A673 (cell line): ENCODE measurements at regions not wholly inside any gene's neighbourhood (a gene's known extent, or its start where the extent isn't known, plus 50 kb on each side); places are given as distances from the start of the nearest gene placed in this dataset.

Experiments used
- BruUV-seq: library from RNA; stranded (reverse); fragments of 400-500 nt; replicated peaks from 2 replicates; lab custom pipeline; 2021; lab: Mats Ljungman, UMichigan
- CTCF ChIA-PET: fragments of 300-600 bp; sonication (Branson Sonifier 250); formaldehyde crosslinking; loops from one replicate; lab custom pipeline; 2022; ENCODE audit warnings: antibody characterized with exemption; lab: Charles Lee
- POLR2A ChIA-PET: fragments of 300-600 bp; sonication (Branson Sonifier 250); formaldehyde crosslinking; loops from one replicate; lab custom pipeline; 2022; ENCODE audit warnings: antibody characterized with exemption; ENCODE audit not compliant: low non-redundant PET; lab: Charles Lee
- DNase-seq: peaks from one replicate; pipeline ENCODE4 v3.0.0-alpha.2; 2015; ENCODE audit warnings: low spot score
- H3K27ac ChIP-seq: fragments of 200-600 bp; sonication (generic); 2 replicates; pipeline ENCODE4 v1.5.1; 2016; ENCODE audit warnings: mixed run types, low read depth, mild to moderate bottlenecking, mixed read lengths, antibody characterized with exemption, low read length; ENCODE audit not compliant: poor library complexity, severe bottlenecking
- H3K27me3 ChIP-seq: fragments of 200-600 bp; sonication (generic); replicated peaks from 2 replicates; pipeline ENCODE4 v1.6.1; 2017; ENCODE audit warnings: mixed run types, low read depth, mild to moderate bottlenecking, mixed read lengths, antibody characterized with exemption, low read length; ENCODE audit not compliant: insufficient read depth, poor library complexity
- H3K36me3 ChIP-seq: fragments of 200-600 bp; sonication (generic); 2 replicates; pipeline ENCODE4 v1.6.1; 2016; ENCODE audit warnings: mixed run types, mild to moderate bottlenecking, mixed read lengths, antibody characterized with exemption, low read length; ENCODE audit not compliant: insufficient read depth, poor library complexity, severe bottlenecking
- H3K4me1 ChIP-seq: fragments of 200-600 bp; sonication (generic); 2 replicates; pipeline ENCODE4 v1.6.1; 2017; ENCODE audit warnings: mixed run types, mild to moderate bottlenecking, mixed read lengths, antibody characterized with exemption, low read length; ENCODE audit not compliant: insufficient read depth, poor library complexity, severe bottlenecking
- H3K4me3 ChIP-seq: fragments of 200-600 bp; sonication (generic); 2 replicates; pipeline ENCODE4 v1.5.1; 2016; ENCODE audit warnings: low read depth, mixed run types, mild to moderate bottlenecking, mixed read lengths, low read length; ENCODE audit not compliant: poor library complexity, severe bottlenecking
- H3K9me3 ChIP-seq: fragments of 200-600 bp; sonication (generic); 2 replicates; pipeline ENCODE4 v1.6.1; 2016; ENCODE audit warnings: mixed run types, low read depth, mild to moderate bottlenecking, mixed read lengths, antibody characterized with exemption, low read length; ENCODE audit not compliant: poor library complexity, severe bottlenecking
- EZH2 ChIP-seq: fragments of 200-600 bp; sonication (generic); IDR thresholded peaks from 2 replicates; pipeline ENCODE4 v1.6.1; 2017; ENCODE audit warnings: borderline replicate concordance, low read depth, mild to moderate bottlenecking, mixed read lengths, antibody characterized with exemption, low read length; ENCODE audit not compliant: poor library complexity, severe bottlenecking
- intact Hi-C: fragments of 100-400 bp; cut with micrococcal nuclease; formaldehyde crosslinking; loops from one replicate; pipeline ENCODE4 v1.10.0; 2022; ENCODE audit not compliant: unreplicated experiment
- TF ChIP-seq, protein P1 (sequence below): fragments of 300-800, 200-600 bp; sonication (generic); conservative IDR thresholded peaks from 2 replicates; pipeline ENCODE4 v1.5.1; 2017; ENCODE audit warnings: low read depth, mild to moderate bottlenecking, antibody characterized with exemption, low read length, moderate library complexity, mixed read lengths

DNA sequence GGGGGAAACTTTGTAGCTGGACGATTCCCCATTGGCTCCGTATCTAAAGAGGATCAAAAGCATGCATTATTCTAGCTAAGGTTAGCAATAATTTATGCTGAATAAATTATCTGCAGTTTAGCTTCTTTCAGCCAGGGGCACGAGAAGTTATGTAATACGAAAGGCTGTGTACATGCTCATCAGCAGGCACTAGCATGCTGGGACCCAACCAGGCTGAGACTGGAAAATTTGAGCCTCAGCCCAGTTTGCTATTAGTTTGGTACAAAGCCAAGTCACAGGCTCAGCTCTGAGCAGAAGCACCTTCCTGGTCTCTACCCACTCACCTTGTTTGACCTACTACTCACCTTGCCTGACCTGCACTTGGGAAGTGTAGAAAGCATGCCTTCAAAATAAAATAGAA, 328.1 kb upstream of the ARID1B start:
- Histone ChIP-seq H3K4me1 (no peaks in the 10 kb centered on the region), H3K36me3 (no peaks in the 10 kb centered on the region), H3K27ac (no peak overlapping the region), H3K9me3 (no peaks in the 10 kb centered on the region), H3K4me3 (no peak overlapping the region), H3K27me3 (no peaks in the 10 kb centered on the region)
- BruUV-seq: no TSS peak
- ChIA-PET CTCF (no interaction called here), POLR2A (no interaction called here)
- DNase-seq: peak; percentile 6
- intact Hi-C loops: no loop called here
- TF ChIP-seq EZH2: no peak
- TF ChIP-seq, protein P1, sequence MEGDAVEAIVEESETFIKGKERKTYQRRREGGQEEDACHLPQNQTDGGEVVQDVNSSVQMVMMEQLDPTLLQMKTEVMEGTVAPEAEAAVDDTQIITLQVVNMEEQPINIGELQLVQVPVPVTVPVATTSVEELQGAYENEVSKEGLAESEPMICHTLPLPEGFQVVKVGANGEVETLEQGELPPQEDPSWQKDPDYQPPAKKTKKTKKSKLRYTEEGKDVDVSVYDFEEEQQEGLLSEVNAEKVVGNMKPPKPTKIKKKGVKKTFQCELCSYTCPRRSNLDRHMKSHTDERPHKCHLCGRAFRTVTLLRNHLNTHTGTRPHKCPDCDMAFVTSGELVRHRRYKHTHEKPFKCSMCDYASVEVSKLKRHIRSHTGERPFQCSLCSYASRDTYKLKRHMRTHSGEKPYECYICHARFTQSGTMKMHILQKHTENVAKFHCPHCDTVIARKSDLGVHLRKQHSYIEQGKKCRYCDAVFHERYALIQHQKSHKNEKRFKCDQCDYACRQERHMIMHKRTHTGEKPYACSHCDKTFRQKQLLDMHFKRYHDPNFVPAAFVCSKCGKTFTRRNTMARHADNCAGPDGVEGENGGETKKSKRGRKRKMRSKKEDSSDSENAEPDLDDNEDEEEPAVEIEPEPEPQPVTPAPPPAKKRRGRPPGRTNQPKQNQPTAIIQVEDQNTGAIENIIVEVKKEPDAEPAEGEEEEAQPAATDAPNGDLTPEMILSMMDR: no peak

DNA sequence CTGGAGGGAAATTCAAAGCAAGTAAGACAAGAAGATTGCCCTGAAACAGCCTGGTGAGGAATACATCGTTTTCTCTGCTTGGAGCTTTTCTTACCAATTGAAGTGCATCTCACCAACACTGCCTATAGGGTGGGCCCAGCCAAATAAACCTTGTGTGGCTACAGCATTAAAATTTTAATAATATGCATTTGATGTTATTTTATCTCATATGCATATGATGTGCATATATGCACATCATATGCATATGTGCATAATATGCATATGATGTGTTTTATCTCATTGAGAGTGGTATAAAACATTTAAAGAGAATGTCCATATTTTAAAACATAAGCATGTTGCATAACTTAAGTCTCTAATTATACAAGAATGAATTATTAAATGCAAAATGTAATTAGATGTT, 328.6 kb upstream of the ARID1B start:
- Histone ChIP-seq H3K4me1 (no peaks in the 10 kb centered on the region), H3K27me3 (no peaks in the 10 kb centered on the region), H3K4me3 (no peak overlapping the region), H3K9me3 (no peaks in the 10 kb centered on the region), H3K27ac (no peak overlapping the region), H3K36me3 (no peaks in the 10 kb centered on the region)
- intact Hi-C loops: no loop called here
- DNase-seq: no peak
- POLR2A ChIA-PET: no interaction called here
- CTCF ChIA-PET: no interaction called here
- BruUV-seq: no TSS peak
- TF ChIP-seq, protein P1: no peak
- no peak for TF ChIP-seq EZH2

DNA sequence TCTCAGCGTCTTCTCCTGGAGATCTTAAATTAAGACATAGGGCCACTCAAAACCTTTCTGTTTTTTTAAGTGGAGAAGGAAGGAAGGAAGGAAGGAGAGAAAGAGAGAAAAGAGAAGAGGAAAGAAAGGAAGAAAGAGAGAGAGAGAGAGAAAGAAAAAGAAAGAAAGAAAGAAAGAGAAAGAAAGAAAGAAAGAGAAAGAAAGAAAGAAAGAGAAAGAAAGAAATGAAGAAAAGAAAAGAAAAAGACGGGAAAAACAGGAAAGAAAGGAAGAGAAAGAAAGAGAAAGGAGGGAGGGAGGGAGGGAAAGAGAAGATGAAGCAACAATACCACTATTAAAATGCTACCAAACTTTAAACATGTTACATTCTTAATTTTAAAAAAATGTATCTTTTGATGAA, 336.5 kb upstream of the ARID1B start:
- Histone ChIP-seq H3K36me3 (no peaks in the 10 kb centered on the region), H3K27me3 (no peaks in the 10 kb centered on the region), H3K9me3 (no peaks in the 10 kb centered on the region), H3K27ac (no peak overlapping the region), H3K4me3 (no peak overlapping the region), H3K4me1 (no peaks in the 10 kb centered on the region)
- no peak for DNase-seq
- BruUV-seq: no TSS peak
- ChIA-PET CTCF (no interaction called here), POLR2A (no interaction called here)
- no peak for TF ChIP-seq EZH2
- TF ChIP-seq, protein P1: no peak
- intact Hi-C loops: no loop called here
